ENCODE measurements at regions not wholly inside any gene's neighbourhood (a gene's known extent, or its start where the extent isn't known, plus 50 kb on each side); places are given as distances from the start of the nearest gene placed in this dataset.

- TF ChIP-seq, protein P1, sequence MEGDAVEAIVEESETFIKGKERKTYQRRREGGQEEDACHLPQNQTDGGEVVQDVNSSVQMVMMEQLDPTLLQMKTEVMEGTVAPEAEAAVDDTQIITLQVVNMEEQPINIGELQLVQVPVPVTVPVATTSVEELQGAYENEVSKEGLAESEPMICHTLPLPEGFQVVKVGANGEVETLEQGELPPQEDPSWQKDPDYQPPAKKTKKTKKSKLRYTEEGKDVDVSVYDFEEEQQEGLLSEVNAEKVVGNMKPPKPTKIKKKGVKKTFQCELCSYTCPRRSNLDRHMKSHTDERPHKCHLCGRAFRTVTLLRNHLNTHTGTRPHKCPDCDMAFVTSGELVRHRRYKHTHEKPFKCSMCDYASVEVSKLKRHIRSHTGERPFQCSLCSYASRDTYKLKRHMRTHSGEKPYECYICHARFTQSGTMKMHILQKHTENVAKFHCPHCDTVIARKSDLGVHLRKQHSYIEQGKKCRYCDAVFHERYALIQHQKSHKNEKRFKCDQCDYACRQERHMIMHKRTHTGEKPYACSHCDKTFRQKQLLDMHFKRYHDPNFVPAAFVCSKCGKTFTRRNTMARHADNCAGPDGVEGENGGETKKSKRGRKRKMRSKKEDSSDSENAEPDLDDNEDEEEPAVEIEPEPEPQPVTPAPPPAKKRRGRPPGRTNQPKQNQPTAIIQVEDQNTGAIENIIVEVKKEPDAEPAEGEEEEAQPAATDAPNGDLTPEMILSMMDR (IDR thresholded peaks at IDR 0.05) = no peak
- TF ChIP-seq POLR2A (IDR thresholded peaks at IDR 0.05) = no peak
Measured at GRCh38 chr2:19592197-19592596, 233.8 kb upstream of the OSR1 start.
